ENCODE measurements at regions not wholly inside any gene's neighbourhood (a gene's known extent, or its start where the extent isn't known, plus 50 kb on each side); places are given as distances from the start of the nearest gene placed in this dataset.

GRCh38 chr21:20523191-20523590 lies 475.0 kb upstream of the NCAM2 start:
- H3K4me3 ChIP-seq (ENCODE audit: low read depth, low read length) = no peak overlapping the region
- TF ChIP-seq CTCF (conservative IDR thresholded peaks at IDR 0.05; ENCODE audit: low read depth, low read length) = no peak
- no peak for DNase-seq (ENCODE audit: low read depth)

- no peak for TF ChIP-seq CTCF (conservative IDR thresholded peaks at IDR 0.05; ENCODE audit: low read depth, low read length)
- no peak for DNase-seq (ENCODE audit: low read depth)
- H3K4me3 ChIP-seq (ENCODE audit: low read depth, low read length) = no peak overlapping the region
Observed at GRCh38 chr21:20527731-20528460, 470.3 kb upstream of the NCAM2 start.

GRCh38 chr21:20537130-20537529 lies 461.1 kb upstream of the NCAM2 start:
- TF ChIP-seq CTCF (conservative IDR thresholded peaks at IDR 0.05; ENCODE audit: low read depth, low read length) = no peak
- DNase-seq (ENCODE audit: low read depth) = no peak
- no peak overlapping the region for H3K4me3 ChIP-seq (ENCODE audit: low read depth, low read length)

- no peak overlapping the region for H3K4me3 ChIP-seq (ENCODE audit: low read depth, low read length)
- DNase-seq (ENCODE audit: low read depth) = no peak
- no peak for TF ChIP-seq CTCF (conservative IDR thresholded peaks at IDR 0.05; ENCODE audit: low read depth, low read length)
Observed at GRCh38 chr21:20538039-20538658, 460.1 kb upstream of the NCAM2 start.

- TF ChIP-seq CTCF (conservative IDR thresholded peaks at IDR 0.05; ENCODE audit: low read depth, low read length) = no peak
- DNase-seq (ENCODE audit: low read depth) = no peak
- H3K4me3 ChIP-seq (ENCODE audit: low read depth, low read length) = no peak overlapping the region
Observed at GRCh38 chr21:20545454-20545853, 452.8 kb upstream of the NCAM2 start.

- no peak for DNase-seq (ENCODE audit: low read depth)
- H3K4me3 ChIP-seq (ENCODE audit: low read depth, low read length) = no peak overlapping the region
- no peak for TF ChIP-seq CTCF (conservative IDR thresholded peaks at IDR 0.05; ENCODE audit: low read depth, low read length)
Observed at GRCh38 chr21:20551939-20552338, 446.3 kb upstream of the NCAM2 start.

- DNase-seq (ENCODE audit: low read depth) = no peak
- TF ChIP-seq CTCF (conservative IDR thresholded peaks at IDR 0.05; ENCODE audit: low read depth, low read length) = no peak
- H3K4me3 ChIP-seq (ENCODE audit: low read depth, low read length) = no peak overlapping the region
Observed at GRCh38 chr21:20554785-20555184, 443.4 kb upstream of the NCAM2 start.
